Colonic mucosa (tissue), 4 donors: ENCODE measurements at regions not wholly inside any gene's neighbourhood (a gene's known extent, or its start where the extent isn't known, plus 50 kb on each side); places are given as distances from the start of the nearest gene placed in this dataset.
"Not testable (repeated sequence)": the region's sequence is repeated elsewhere in the genome, so short reads cannot be mapped to it uniquely, and the experiment has no call there.

Experiments
- DNase-seq: peaks from one replicate; pipeline ENCODE4 v3.0.0-alpha.2; 2020
- H3K27ac ChIP-seq: fragments of 200-600 bp; one replicate; pipeline ENCODE4 v1.8.0; 2021
- H3K27me3 ChIP-seq: fragments of 200-600 bp; one replicate; pipeline ENCODE4 v1.8.0; 2021
- H3K36me3 ChIP-seq: fragments of 200-600 bp; one replicate; pipeline ENCODE4 v1.8.0; 2021
- H3K4me1 ChIP-seq: fragments of 200-600 bp; one replicate; pipeline ENCODE4 v1.8.0; 2021; ENCODE audit warnings: mild to moderate bottlenecking
- H3K4me3 ChIP-seq: fragments of 200-600 bp; one replicate; pipeline ENCODE4 v1.8.0; 2021
- H3K9ac ChIP-seq, 2 donors: one replicate each; pipeline ENCODE4 v1.7.0; 2013; ENCODE audit warnings: control low read depth in 2 of 2, low read depth in 2 of 2, low read length in 2 of 2
- H3K9me3 ChIP-seq: fragments of 200-600 bp; one replicate; pipeline ENCODE4 v1.8.0; 2021
- intact Hi-C: fragments of 100-400 bp; cut with DNase I; formaldehyde crosslinking; loops from one replicate; pipeline ENCODE4 v1.14.1; 2022
- TF ChIP-seq, protein P1 (sequence below): fragments of 200-600 bp; IDR thresholded peaks from one replicate; pipeline ENCODE4 v1.8.0; 2022; ENCODE audit warnings: antibody characterized with exemption, mild to moderate bottlenecking
- donor health status: healthy.
- donor health status: DM: no; HTN: no; CAD: no.
- donor health status: DM: no; HTN: no; CAD: no.

DNA sequence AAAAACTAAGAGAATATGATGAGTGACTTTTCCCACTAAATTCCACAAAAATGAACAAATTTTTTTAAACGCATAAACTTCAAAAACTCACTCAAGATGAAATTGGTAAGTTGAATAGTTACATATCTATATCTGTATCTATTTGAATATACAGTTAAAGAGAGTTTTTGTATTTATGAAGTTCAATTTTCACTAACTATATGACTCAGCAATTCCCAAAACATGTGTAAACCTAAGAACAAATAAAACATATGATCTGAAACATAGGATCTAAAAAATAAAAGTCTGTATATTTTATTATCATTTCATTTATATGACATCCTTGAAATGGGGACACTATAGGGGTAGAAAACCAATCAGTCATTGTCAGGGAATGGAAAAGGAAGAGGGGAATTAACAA lies 105.7 kb upstream of the SNX7 start:
- H3K27ac ChIP-seq = no peak overlapping the region
- H3K27me3 ChIP-seq = no peaks in the 10 kb centered on the region
- no peaks in the 10 kb centered on the region for H3K4me1 ChIP-seq
- no peak overlapping the region for H3K9ac ChIP-seq
- H3K4me3 ChIP-seq = no peak overlapping the region
- intact Hi-C loops = no loop called here
- H3K36me3 ChIP-seq = no peaks in the 10 kb centered on the region
- H3K9me3 ChIP-seq = no peaks in the 10 kb centered on the region
- TF ChIP-seq, protein P1, sequence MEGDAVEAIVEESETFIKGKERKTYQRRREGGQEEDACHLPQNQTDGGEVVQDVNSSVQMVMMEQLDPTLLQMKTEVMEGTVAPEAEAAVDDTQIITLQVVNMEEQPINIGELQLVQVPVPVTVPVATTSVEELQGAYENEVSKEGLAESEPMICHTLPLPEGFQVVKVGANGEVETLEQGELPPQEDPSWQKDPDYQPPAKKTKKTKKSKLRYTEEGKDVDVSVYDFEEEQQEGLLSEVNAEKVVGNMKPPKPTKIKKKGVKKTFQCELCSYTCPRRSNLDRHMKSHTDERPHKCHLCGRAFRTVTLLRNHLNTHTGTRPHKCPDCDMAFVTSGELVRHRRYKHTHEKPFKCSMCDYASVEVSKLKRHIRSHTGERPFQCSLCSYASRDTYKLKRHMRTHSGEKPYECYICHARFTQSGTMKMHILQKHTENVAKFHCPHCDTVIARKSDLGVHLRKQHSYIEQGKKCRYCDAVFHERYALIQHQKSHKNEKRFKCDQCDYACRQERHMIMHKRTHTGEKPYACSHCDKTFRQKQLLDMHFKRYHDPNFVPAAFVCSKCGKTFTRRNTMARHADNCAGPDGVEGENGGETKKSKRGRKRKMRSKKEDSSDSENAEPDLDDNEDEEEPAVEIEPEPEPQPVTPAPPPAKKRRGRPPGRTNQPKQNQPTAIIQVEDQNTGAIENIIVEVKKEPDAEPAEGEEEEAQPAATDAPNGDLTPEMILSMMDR = no peak
- DNase-seq = no peak

DNA sequence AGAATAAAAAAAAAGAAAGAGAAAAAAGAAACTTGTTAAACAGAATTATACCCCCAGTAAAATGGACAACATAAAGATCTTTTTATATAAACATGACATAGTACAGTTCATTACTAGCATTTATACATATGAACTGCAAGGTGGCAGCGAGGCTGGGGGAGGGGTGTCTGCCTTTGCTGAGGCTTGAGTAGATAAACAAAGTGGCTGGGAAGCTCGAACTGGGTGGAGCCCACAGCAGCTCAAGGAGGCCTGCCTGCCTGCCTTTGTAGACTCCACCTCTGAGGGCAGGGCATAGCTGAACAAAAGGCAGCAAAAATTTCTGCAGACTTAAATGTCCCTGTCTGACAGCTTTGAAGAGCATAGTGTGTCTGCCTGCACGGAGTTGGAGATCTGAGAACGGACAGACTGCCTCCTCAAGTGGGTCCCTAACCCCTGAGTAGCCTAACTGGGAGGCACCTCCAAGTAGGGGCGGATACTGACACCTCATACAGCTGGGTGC lies 108.9 kb upstream of the SNX7 start:
- DNase-seq, H3K4me1 ChIP-seq, H3K27me3 ChIP-seq, H3K36me3 ChIP-seq, H3K27ac ChIP-seq, H3K9me3 ChIP-seq, intact Hi-C loops, H3K9ac ChIP-seq, H3K4me3 ChIP-seq: not testable (repeated sequence)

DNA sequence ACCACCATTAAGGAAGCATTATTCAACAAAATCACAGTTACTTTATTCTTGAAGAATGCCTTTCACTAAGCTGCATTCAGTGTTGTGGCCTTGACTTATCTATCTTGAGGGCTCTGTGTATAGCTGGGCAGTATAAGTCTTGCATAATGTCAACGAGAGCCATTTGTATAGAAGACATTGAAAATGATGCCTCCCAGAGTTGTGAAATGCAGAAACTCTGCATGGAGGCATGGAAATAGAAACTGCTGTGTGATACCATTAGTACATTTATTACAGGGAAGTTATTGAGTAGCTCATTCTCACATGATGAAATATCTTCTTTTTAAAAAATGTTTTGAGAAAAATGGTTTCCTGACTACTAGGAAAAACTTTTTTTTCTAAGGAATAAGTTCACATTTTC lies 111.4 kb upstream of the SNX7 start:
- no peak overlapping the region for H3K4me3 ChIP-seq
- no peak overlapping the region for H3K27ac ChIP-seq
- no peaks in the 10 kb centered on the region for H3K27me3 ChIP-seq
- no peak for DNase-seq
- H3K4me1 ChIP-seq = no peaks in the 10 kb centered on the region
- TF ChIP-seq, protein P1 = no peak
- H3K9ac ChIP-seq = no peak overlapping the region
- intact Hi-C loops = no loop called here
- H3K9me3 ChIP-seq = no peaks in the 10 kb centered on the region
- no peaks in the 10 kb centered on the region for H3K36me3 ChIP-seq

DNA sequence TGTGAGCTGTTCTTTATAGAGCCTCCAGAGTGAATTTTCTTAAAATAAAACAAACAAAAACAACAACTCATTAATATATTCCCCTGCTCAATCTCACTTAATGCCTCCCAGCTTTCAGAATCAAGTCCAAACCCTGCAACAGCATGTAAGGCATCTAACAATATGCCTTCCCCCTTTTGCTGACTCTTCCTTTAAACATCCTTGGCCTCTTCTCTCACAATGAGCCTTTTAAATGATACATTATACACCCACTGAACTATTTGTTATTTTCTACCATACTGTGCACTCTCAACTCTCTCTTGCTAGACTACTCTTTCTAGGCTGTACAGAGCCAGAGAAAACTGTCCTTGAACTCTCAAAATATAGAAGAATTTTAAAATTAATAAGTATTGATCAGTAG lies 115.2 kb upstream of the SNX7 start:
- H3K27ac ChIP-seq = no peak overlapping the region
- H3K9ac ChIP-seq = no peak overlapping the region
- no peaks in the 10 kb centered on the region for H3K9me3 ChIP-seq
- H3K4me1 ChIP-seq = no peaks in the 10 kb centered on the region
- no peak for DNase-seq
- intact Hi-C loops = no loop called here
- no peak overlapping the region for H3K4me3 ChIP-seq
- H3K27me3 ChIP-seq = no peaks in the 10 kb centered on the region
- no peaks in the 10 kb centered on the region for H3K36me3 ChIP-seq
- TF ChIP-seq, protein P1 = no peak

DNA sequence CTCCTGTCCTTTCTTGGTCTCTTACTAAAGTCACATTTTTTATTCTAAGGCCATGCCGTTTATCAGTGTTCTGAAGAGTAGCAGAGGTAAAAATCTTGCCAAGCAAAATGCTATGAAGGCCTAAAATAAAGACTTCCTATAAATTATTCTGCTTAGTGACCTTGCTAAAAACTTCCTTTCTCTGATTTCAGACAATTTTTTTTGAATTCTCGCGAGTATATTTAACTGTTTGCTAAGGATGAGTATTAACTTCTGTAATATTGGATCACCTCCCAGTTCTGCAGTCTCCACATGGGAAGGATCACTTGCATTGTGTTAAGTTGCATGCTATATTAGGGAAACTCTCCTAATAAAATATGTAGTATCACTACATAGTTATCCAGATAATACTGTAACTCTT lies 123.4 kb upstream of the SNX7 start:
- intact Hi-C loops = no loop called here
- Histone ChIP-seq H3K27me3 (no peaks in the 10 kb centered on the region), H3K27ac (no peak overlapping the region), H3K4me3 (no peak overlapping the region), H3K4me1 (no peaks in the 10 kb centered on the region), H3K9me3 (no peaks in the 10 kb centered on the region), H3K36me3 (no peaks in the 10 kb centered on the region), H3K9ac (no peak overlapping the region)
- no peak for DNase-seq
- TF ChIP-seq, protein P1 = no peak

DNA sequence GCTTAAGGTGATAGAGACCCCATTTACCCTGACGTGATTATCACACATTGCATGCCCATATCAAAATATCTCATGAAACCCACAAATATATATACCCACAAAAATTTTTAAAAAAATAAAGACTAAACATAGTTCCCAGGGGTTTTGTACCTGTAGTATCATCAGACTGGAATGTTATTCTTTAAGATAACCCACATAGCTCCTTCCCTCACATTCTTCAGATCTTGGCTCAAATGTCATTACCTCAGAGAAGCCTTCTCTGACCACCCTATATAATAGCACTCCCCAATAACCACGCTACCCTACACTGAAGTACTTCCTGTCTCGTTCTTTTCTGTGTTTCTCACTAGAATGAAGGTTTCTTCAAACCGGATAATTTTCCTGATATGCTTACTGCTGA lies 138.3 kb upstream of the SNX7 start:
- Histone ChIP-seq H3K4me3 (no peak overlapping the region), H3K9ac (no peak overlapping the region), H3K4me1 (no peaks in the 10 kb centered on the region), H3K27me3 (no peaks in the 10 kb centered on the region), H3K36me3 (no peaks in the 10 kb centered on the region), H3K27ac (no peak overlapping the region), H3K9me3 (no peaks in the 10 kb centered on the region)
- intact Hi-C loops = no loop called here
- TF ChIP-seq, protein P1 = no peak
- DNase-seq = no peak
